GM12864 (cell line): ENCODE measurements at regions not wholly inside any gene's neighbourhood (a gene's known extent, or its start where the extent isn't known, plus 50 kb on each side); places are given as distances from the start of the nearest gene placed in this dataset.

Experiments used
- DNase-seq: peaks from one replicate; pipeline ENCODE4 v3.0.0-alpha.2; 2011; ENCODE audit warnings: low read depth
- H3K4me3 ChIP-seq: 2 replicates; pipeline ENCODE4 v1.5.1; 2011; ENCODE audit warnings: mild to moderate bottlenecking, low read depth, low read length, control low read depth
- CTCF ChIP-seq: IDR thresholded peaks from 2 replicates; pipeline ENCODE4 v1.5.1; 2011; ENCODE audit warnings: low read depth, mild to moderate bottlenecking, moderate library complexity, low read length, control low read depth, inconsistent platforms; ENCODE audit errors: missing control alignments

- TF ChIP-seq CTCF = no peak
- no peak for DNase-seq
- no peak overlapping the region for H3K4me3 ChIP-seq
Observed at GRCh38 chr4:34183926-34184325, 2060.4 kb downstream of the ARAP2 start.

GRCh38 chr4:34187056-34187455 is 2057.3 kb downstream of the ARAP2 start:
- TF ChIP-seq CTCF = no peak

GRCh38 chr4:34191443-34191842 is 2052.9 kb downstream of the ARAP2 start:
- TF ChIP-seq CTCF = no peak
- DNase-seq = no peak
- H3K4me3 ChIP-seq = no peak overlapping the region

More at GRCh38 chr4:34187056-34187455, 2057.3 kb downstream of the ARAP2 start:
- DNase-seq = no peak
- no peak overlapping the region for H3K4me3 ChIP-seq

GRCh38 chr4:34193451-34194154 is 2050.7 kb downstream of the ARAP2 start:
- no peak for TF ChIP-seq CTCF
- DNase-seq = no peak
- H3K4me3 ChIP-seq = no peak overlapping the region

- TF ChIP-seq CTCF = no peak
- H3K4me3 ChIP-seq = no peak overlapping the region
- no peak for DNase-seq
Observed at GRCh38 chr4:34194585-34194984, 2049.7 kb downstream of the ARAP2 start.

GRCh38 chr4:34196375-34196774 is 2047.9 kb downstream of the ARAP2 start:
- TF ChIP-seq CTCF = no peak
- DNase-seq = no peak
- no peak overlapping the region for H3K4me3 ChIP-seq

GRCh38 chr4:34198966-34199365 is 2045.3 kb downstream of the ARAP2 start:
- DNase-seq = no peak
- no peak overlapping the region for H3K4me3 ChIP-seq
- TF ChIP-seq CTCF = no peak
